ENCODE measurements at regions not wholly inside any gene's neighbourhood (a gene's known extent, or its start where the extent isn't known, plus 50 kb on each side); places are given as distances from the start of the nearest gene placed in this dataset.
"Not testable (repeated sequence)": the region's sequence is repeated elsewhere in the genome, so short reads cannot be mapped to it uniquely, and the experiment has no call there.

- Histone ChIP-seq H3K4me1 (no peaks in the 10 kb centered on the region), H3K27me3 (no peaks in the 10 kb centered on the region), H3K4me3 (no peak overlapping the region), H3K36me3 (no peaks in the 10 kb centered on the region), H3K9me3 (no peaks in the 10 kb centered on the region), H3K27ac (no peak overlapping the region)
- TF ChIP-seq POLR2A (IDR thresholded peaks at IDR 0.05) (no peak), EP300 (IDR thresholded peaks at IDR 0.05) (no peak), POLR2AphosphoS5 (IDR thresholded peaks at IDR 0.05) (no peak), CTCF (IDR thresholded peaks at IDR 0.05) (no peak)
- WGBS, 2 donors = 97 to 99% methylated on average over 5 of the region's 5 CpGs
- no peak for DNase-seq
- no peak for ATAC-seq (ENCODE audit: low FRiP score in 2 of 2)
Measured at GRCh38 chr7:29641651-29642050, 78.0 kb downstream of the PRR15 start.

GRCh38 chr7:29642494-29643155, 79.0 kb downstream of the PRR15 start:
- Histone ChIP-seq H3K4me3 (no peak overlapping the region), H3K27me3 (no peaks in the 10 kb centered on the region), H3K27ac (no peak overlapping the region), H3K36me3 (no peaks in the 10 kb centered on the region), H3K4me1 (no peaks in the 10 kb centered on the region), H3K9me3 (no peaks in the 10 kb centered on the region)
- DNase-seq (no peak), ATAC-seq (ENCODE audit: low FRiP score in 2 of 2) (no peak)
- 90 to 91% methylated on average over 10 of the region's 10 CpGs for WGBS, 2 donors
- TF ChIP-seq EP300 (IDR thresholded peaks at IDR 0.05) (no peak), CTCF (IDR thresholded peaks at IDR 0.05) (no peak), POLR2AphosphoS5 (IDR thresholded peaks at IDR 0.05) (no peak), POLR2A (IDR thresholded peaks at IDR 0.05) (no peak)

- ATAC-seq (ENCODE audit: low FRiP score in 2 of 2); H3K27ac ChIP-seq; H3K4me3 ChIP-seq; H3K9me3 ChIP-seq; DNase-seq; H3K27me3 ChIP-seq; H3K36me3 ChIP-seq; H3K4me1 ChIP-seq: not testable (repeated sequence)
- WGBS, 2 donors = 55 to 56% methylated on average over 2 of the region's 2 CpGs
Measured at GRCh38 chr7:29646116-29646515, 82.5 kb downstream of the PRR15 start.

GRCh38 chr7:29647020-29647654, 83.5 kb downstream of the PRR15 start:
- peaks cover 0 to 3% (median 0%) of the 10 kb centered on the region in 4 donors for H3K36me3 ChIP-seq
- 82 to 84% methylated on average over 4 of the region's 4 CpGs for WGBS, 2 donors
- H3K4me3 ChIP-seq = no peak overlapping the region
- H3K4me1 ChIP-seq = no peaks in the 10 kb centered on the region
- no peak overlapping the region for H3K27ac ChIP-seq
- no peaks in the 10 kb centered on the region for H3K27me3 ChIP-seq
- no peaks in the 10 kb centered on the region for H3K9me3 ChIP-seq
- TF ChIP-seq POLR2A (IDR thresholded peaks at IDR 0.05) (no peak), CTCF (IDR thresholded peaks at IDR 0.05) (no peak), EP300 (IDR thresholded peaks at IDR 0.05) (no peak), POLR2AphosphoS5 (IDR thresholded peaks at IDR 0.05) (no peak)
- DNase-seq = no peak
- no peak for ATAC-seq (ENCODE audit: low FRiP score in 2 of 2)

- not testable (repeated sequence) for H3K36me3 ChIP-seq; ATAC-seq (ENCODE audit: low FRiP score in 2 of 2); H3K4me1 ChIP-seq; H3K27me3 ChIP-seq; H3K9me3 ChIP-seq; H3K27ac ChIP-seq; DNase-seq; H3K4me3 ChIP-seq
- 78 to 86% methylated on average over 5 of the region's 5 CpGs for WGBS, 2 donors
Measured at GRCh38 chr7:29647691-29648210, 84.1 kb downstream of the PRR15 start.
